ENCODE measurements at regions not wholly inside any gene's neighbourhood (a gene's known extent, or its start where the extent isn't known, plus 50 kb on each side); places are given as distances from the start of the nearest gene placed in this dataset.

GRCh38 chr2:63788071-63788470, 53.6 kb upstream of the UGP2 start:
- Histone ChIP-seq H3K4me3 (ENCODE audit: low read length) (no peak overlapping the region), H3K9me3 (ENCODE audit: insufficient read depth, low read length) (no peaks in the 10 kb centered on the region), H3K4me2 (ENCODE audit: low read length) (no peak overlapping the region), H4K20me1 (ENCODE audit: insufficient read depth, low read length) (no peaks in the 10 kb centered on the region), H3K9ac (ENCODE audit: low read length) (no peak overlapping the region), H3K27me3 (ENCODE audit: low read depth, low read length) (no peaks in the 10 kb centered on the region), H2AFZ (ENCODE audit: low read depth, low read length) (no peak overlapping the region), H3K27ac (ENCODE audit: low read length) (no peak overlapping the region), H3K79me2 (ENCODE audit: low read length) (no peaks in the 10 kb centered on the region), H3K4me1 (ENCODE audit: low read length) (no peaks in the 10 kb centered on the region), H3K36me3 (replicated peaks; ENCODE audit: low read depth, low read length) (no peaks in the 10 kb centered on the region)
- TF ChIP-seq CTCF (IDR thresholded peaks at IDR 0.05; ENCODE audit: low read depth, low read length) (no peak), EZH2phosphoT487 (IDR thresholded peaks at IDR 0.05; ENCODE audit: low read depth) (no peak)

GRCh38 chr2:63789338-63790020, 52.2 kb upstream of the UGP2 start:
- Histone ChIP-seq H3K4me2 (ENCODE audit: low read length) (no peak overlapping the region), H3K36me3 (replicated peaks; ENCODE audit: low read depth, low read length) (no peaks in the 10 kb centered on the region), H4K20me1 (ENCODE audit: insufficient read depth, low read length) (no peaks in the 10 kb centered on the region), H2AFZ (ENCODE audit: low read depth, low read length) (no peak overlapping the region), H3K9ac (ENCODE audit: low read length) (no peak overlapping the region), H3K4me1 (ENCODE audit: low read length) (no peaks in the 10 kb centered on the region), H3K27ac (ENCODE audit: low read length) (no peak overlapping the region), H3K27me3 (ENCODE audit: low read depth, low read length) (no peaks in the 10 kb centered on the region), H3K9me3 (ENCODE audit: insufficient read depth, low read length) (no peaks in the 10 kb centered on the region), H3K79me2 (ENCODE audit: low read length) (no peaks in the 10 kb centered on the region), H3K4me3 (ENCODE audit: low read length) (no peak overlapping the region)
- TF ChIP-seq CTCF (IDR thresholded peaks at IDR 0.05; ENCODE audit: low read depth, low read length) (no peak), EZH2phosphoT487 (IDR thresholded peaks at IDR 0.05; ENCODE audit: low read depth) (no peak)

- Histone ChIP-seq H3K9ac (ENCODE audit: low read length) (no peak overlapping the region), H3K36me3 (replicated peaks; ENCODE audit: low read depth, low read length) (no peaks in the 10 kb centered on the region), H4K20me1 (ENCODE audit: insufficient read depth, low read length) (no peaks in the 10 kb centered on the region), H3K27me3 (ENCODE audit: low read depth, low read length) (no peaks in the 10 kb centered on the region), H3K79me2 (ENCODE audit: low read length) (no peaks in the 10 kb centered on the region), H3K4me1 (ENCODE audit: low read length) (no peaks in the 10 kb centered on the region), H3K27ac (ENCODE audit: low read length) (no peak overlapping the region), H3K4me3 (ENCODE audit: low read length) (no peak overlapping the region), H2AFZ (ENCODE audit: low read depth, low read length) (no peak overlapping the region), H3K9me3 (ENCODE audit: insufficient read depth, low read length) (no peaks in the 10 kb centered on the region), H3K4me2 (ENCODE audit: low read length) (no peak overlapping the region)
- TF ChIP-seq EZH2phosphoT487 (IDR thresholded peaks at IDR 0.05; ENCODE audit: low read depth): no peak
- no peak for TF ChIP-seq CTCF (IDR thresholded peaks at IDR 0.05; ENCODE audit: low read depth, low read length)
Measured at GRCh38 chr2:63790491-63790890, 51.2 kb upstream of the UGP2 start.

- no peaks in the 10 kb centered on the region for H3K36me3 ChIP-seq (replicated peaks; ENCODE audit: low read depth, low read length)
- TF ChIP-seq CTCF (IDR thresholded peaks at IDR 0.05; ENCODE audit: low read depth, low read length) (no peak), EZH2phosphoT487 (IDR thresholded peaks at IDR 0.05; ENCODE audit: low read depth) (no peak)
- H3K27ac ChIP-seq (ENCODE audit: low read length): no peak overlapping the region
- no peak overlapping the region for H2AFZ ChIP-seq (ENCODE audit: low read depth, low read length)
- H3K79me2 ChIP-seq (ENCODE audit: low read length): no peaks in the 10 kb centered on the region
- no peak overlapping the region for H3K4me2 ChIP-seq (ENCODE audit: low read length)
- H4K20me1 ChIP-seq (ENCODE audit: insufficient read depth, low read length): no peaks in the 10 kb centered on the region
- H3K27me3 ChIP-seq (ENCODE audit: low read depth, low read length): no peaks in the 10 kb centered on the region
- H3K9ac ChIP-seq (ENCODE audit: low read length): no peak overlapping the region
- H3K9me3 ChIP-seq (ENCODE audit: insufficient read depth, low read length): no peaks in the 10 kb centered on the region
- H3K4me3 ChIP-seq (ENCODE audit: low read length): no peak overlapping the region
- no peaks in the 10 kb centered on the region for H3K4me1 ChIP-seq (ENCODE audit: low read length)
Measured at GRCh38 chr2:63790906-63791305, 50.8 kb upstream of the UGP2 start.

Measured in OCI-LY3 (cell line).